ENCODE measurements at regions not wholly inside any gene's neighbourhood (a gene's known extent, or its start where the extent isn't known, plus 50 kb on each side); places are given as distances from the start of the nearest gene placed in this dataset.

GRCh38 chr17:74078363-74078941 lies 125.0 kb upstream of the RPL38 start:
- DNase-seq (ENCODE audit: low read depth in 1 of 2, low spot score in 1 of 2), result no peak

GRCh38 chr17:74079537-74080300 lies 123.8 kb upstream of the RPL38 start:
- no peak for DNase-seq (ENCODE audit: low read depth in 1 of 2, low spot score in 1 of 2)

- DNase-seq (ENCODE audit: low read depth in 1 of 2, low spot score in 1 of 2), result no peak
Measured at GRCh38 chr17:74080656-74081582, 122.6 kb upstream of the RPL38 start.

- DNase-seq (ENCODE audit: low read depth in 1 of 2, low spot score in 1 of 2), result no peak
Measured at GRCh38 chr17:74082886-74083285, 120.6 kb upstream of the RPL38 start.

DNA sequence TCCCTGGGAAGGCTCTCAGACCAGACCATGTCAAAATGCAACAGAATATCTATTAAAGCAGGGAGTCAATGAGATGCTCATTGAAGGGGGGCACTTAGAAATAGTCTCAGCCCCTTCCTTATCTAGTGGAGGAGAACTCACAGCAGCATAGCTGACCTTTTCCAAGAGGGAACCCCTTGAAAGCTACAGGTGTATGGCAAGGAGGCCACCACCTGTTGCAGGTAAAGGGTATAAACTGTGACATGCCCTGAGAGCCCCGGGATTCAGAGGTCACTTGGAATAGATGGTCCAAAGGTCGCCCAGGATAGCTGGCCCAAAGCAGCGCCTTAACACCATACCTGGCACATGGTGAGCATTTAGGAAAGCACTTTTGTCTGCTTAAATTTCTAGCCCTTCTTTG lies 120.2 kb upstream of the RPL38 start:
- DNase-seq (ENCODE audit: low read depth in 1 of 2, low spot score in 1 of 2), result no peak

DNA sequence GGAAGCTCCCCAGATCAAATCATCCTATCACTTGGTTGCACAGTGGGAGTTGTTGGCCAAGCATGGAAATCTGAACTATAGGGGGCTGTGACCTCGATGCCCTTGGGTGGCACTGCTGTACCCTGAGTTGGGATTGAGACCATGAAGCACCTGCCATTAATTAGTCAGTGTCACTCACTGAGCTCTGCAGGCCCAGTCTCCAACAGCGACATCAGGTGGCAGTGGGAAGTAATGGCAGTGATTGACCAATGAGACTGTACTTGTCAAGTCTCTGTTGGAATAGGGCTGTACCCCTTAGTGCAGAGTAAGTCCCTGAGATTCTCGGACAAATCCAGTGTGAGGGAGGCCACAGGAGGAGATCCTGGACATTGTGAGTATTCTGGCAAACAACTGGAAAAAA lies 118.0 kb upstream of the RPL38 start:
- DNase-seq (ENCODE audit: low read depth in 1 of 2, low spot score in 1 of 2), result no peak

- no peak for DNase-seq (ENCODE audit: low read depth in 1 of 2, low spot score in 1 of 2)
Measured at GRCh38 chr17:74087002-74087585, 116.4 kb upstream of the RPL38 start.

GRCh38 chr17:74088285-74088933 lies 115.1 kb upstream of the RPL38 start:
- DNase-seq (ENCODE audit: low read depth in 1 of 2, low spot score in 1 of 2), result no peak

GRCh38 chr17:74088934-74089329 lies 114.5 kb upstream of the RPL38 start:
- DNase-seq (ENCODE audit: low read depth in 1 of 2, low spot score in 1 of 2), result no peak

DNA sequence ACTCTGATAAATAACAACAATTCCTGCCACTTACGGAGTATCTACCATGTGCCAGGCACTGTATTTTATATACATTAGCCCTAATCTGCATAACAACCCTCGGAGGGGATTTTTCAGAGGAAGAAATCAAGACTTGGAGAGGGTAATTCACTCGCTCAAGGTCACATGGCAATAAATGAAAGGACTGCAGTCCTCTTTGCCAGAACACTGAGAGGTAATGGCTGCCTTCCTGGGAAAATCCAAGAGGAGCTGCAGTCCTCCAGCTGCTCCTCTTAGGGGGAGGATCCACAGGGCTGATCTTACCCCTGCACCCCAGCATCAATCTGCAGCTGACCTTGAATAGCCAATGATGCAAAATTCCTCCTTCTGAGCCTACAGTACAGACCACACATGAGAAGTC lies 114.1 kb upstream of the RPL38 start:
- DNase-seq (ENCODE audit: low read depth in 1 of 2, low spot score in 1 of 2), result no peak

DNA sequence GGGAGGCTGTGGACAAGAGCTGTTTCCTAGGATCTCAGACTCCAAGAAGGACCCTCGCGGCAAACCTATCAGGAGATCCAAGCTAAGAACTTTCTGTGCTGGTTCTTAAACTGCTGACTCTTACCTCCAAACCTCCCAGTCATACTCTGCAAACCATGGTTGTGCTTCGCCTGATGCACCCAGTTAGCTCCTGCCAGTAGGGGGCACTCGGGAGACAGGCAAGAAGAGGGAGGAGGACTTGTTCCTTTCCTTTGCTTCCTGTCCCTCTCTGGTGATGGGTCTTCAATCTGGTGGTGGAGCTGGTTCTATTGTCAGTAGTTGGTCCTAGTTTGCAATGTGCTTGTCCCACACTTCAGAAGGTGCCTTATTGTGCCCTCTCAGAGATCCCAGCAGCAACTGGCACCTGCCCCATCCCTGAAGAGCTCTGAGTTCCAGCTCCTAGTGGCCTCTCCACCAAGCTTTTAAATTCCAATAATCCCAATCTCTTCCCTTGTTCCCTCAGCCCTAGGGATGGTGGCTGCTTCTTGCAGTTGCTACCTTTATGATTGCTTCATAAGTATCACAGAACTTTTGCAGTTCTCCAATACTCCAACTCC lies 113.5 kb upstream of the RPL38 start:
- no peak for DNase-seq (ENCODE audit: low read depth in 1 of 2, low spot score in 1 of 2)

DNA sequence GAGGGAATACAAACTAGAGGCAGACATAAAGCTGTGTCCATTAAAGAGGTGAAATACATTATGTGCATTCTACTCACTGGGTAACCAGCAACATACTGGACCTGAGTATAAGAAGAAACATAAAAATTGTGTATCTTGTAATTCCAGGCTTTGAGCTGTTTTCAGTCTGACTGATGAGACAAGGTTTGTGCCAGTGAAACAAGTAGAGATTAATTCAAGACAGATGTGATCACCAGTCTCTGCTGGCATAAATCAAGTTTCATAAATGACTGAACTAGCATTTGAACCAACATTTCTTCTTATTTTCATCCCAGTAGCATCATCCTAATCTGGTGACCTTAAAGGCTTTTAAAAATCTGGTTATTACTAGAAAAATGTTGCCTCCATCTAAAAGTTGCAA lies 108.8 kb upstream of the RPL38 start:
- DNase-seq (ENCODE audit: low read depth in 1 of 2, low spot score in 1 of 2), result no peak

- DNase-seq (ENCODE audit: low read depth in 1 of 2, low spot score in 1 of 2), result no peak
Measured at GRCh38 chr17:74096456-74096855, 107.0 kb upstream of the RPL38 start.

GRCh38 chr17:74097450-74098135 lies 105.9 kb upstream of the RPL38 start:
- DNase-seq (ENCODE audit: low read depth in 1 of 2, low spot score in 1 of 2), result no peak

- DNase-seq (ENCODE audit: low read depth in 1 of 2, low spot score in 1 of 2), result no peak
Measured at GRCh38 chr17:74098136-74099024, 105.1 kb upstream of the RPL38 start.

GRCh38 chr17:74099442-74100340 lies 103.8 kb upstream of the RPL38 start:
- no peak for DNase-seq (ENCODE audit: low read depth in 1 of 2, low spot score in 1 of 2)

GRCh38 chr17:74104921-74105320 lies 98.6 kb upstream of the RPL38 start:
- no peak for DNase-seq (ENCODE audit: low read depth in 1 of 2, low spot score in 1 of 2)

DNA sequence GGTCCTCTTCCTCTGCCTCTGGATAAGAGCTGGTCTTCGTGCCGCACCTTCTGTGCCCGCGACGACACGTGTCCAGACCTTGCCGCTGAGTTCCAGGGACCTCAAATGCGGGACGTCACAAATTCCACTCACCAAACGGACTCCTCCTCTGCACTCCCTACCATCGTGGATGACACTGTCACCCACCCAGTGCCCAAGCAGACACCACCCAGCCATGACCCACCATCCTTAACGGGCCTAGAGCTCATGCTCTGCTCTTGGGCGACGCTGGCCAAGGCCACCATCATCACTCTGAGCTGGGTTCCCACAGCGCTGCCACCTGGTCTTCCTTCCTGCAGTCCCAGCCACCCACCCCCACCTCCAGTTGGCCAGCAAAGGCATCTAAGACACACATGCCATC lies 96.4 kb upstream of the RPL38 start:
- no peak for DNase-seq (ENCODE audit: low read depth in 1 of 2, low spot score in 1 of 2)
